HCT116 (cell line): ENCODE measurements at regions not wholly inside any gene's neighbourhood (a gene's known extent, or its start where the extent isn't known, plus 50 kb on each side); places are given as distances from the start of the nearest gene placed in this dataset.

Source experiments
- ATAC-seq: fragments of 200-7000 bp; cut with Tn5 transposase; 2 replicates; pipeline ENCODE4 v1.9.1; 2020; ENCODE audit warnings: mild to moderate bottlenecking, moderate library complexity
- BruUV-seq: library from RNA; stranded (reverse); fragments of 400-500 nt; replicated peaks from 2 replicates; lab custom pipeline; 2021; lab: Mats Ljungman, UMichigan
- CTCF ChIA-PET: fragments of 300-600 bp; sonication (Branson Sonifier 250); formaldehyde crosslinking; loops from one replicate; lab custom pipeline; 2021; ENCODE audit warnings: antibody characterized with exemption; lab: Charles Lee
- POLR2A ChIA-PET: fragments of 300-600, 350-600 bp; sonication (Branson Sonifier 250); formaldehyde crosslinking; loops from one replicate; lab custom pipeline; 2021; ENCODE audit warnings: antibody characterized with exemption; lab: Charles Lee
- RAD21 ChIA-PET, 2 experiments: fragments of 300-600 bp; sonication (Branson Sonifier 250); formaldehyde crosslinking; loops; one replicate each; lab custom pipeline; 2023; ENCODE audit warnings: low total read pairs in 2 of 2; ENCODE audit not compliant: uncharacterized antibody in 2 of 2, unreplicated experiment in 2 of 2, low non-redundant PET in 1 of 2; lab: Charles Lee
- DNase-seq: peaks from one replicate; pipeline ENCODE4 v3.0.0-alpha.2; 2010; ENCODE audit warnings: low read depth, low spot score
- H2AFZ ChIP-seq: fragments of 200-600 bp; shearing (Covaris generic), sonication (generic); 2 replicates; pipeline ENCODE4 v1.6.1; 2017; ENCODE audit warnings: low read depth, mixed run types, mixed read lengths, antibody characterized with exemption, low read length; ENCODE audit not compliant: poor library complexity, severe bottlenecking
- H3K27ac ChIP-seq: 2 replicates; pipeline ENCODE4 v1.5.1; 2012; ENCODE audit warnings: low read depth, low read length
- H3K27me3 ChIP-seq: fragments of 200-600 bp; sonication (generic); 2 replicates; pipeline ENCODE4 v1.6.1; 2016; ENCODE audit warnings: mixed run types, low read length, mixed read lengths; ENCODE audit not compliant: insufficient read depth
- H3K36me3 ChIP-seq, 2 experiments: fragments of 200-500 bp in 1 of 2; fragments of 200-600 bp in 1 of 2; sonication (Bioruptor generic) in 1 of 2; sonication (generic) in 1 of 2; 2 replicates each; pipeline versions ENCODE4 v1.5.1 to v1.6.1; 2014 to 2016; ENCODE audit warnings: low read length in 2 of 2, inconsistent platforms in 1 of 2, mixed read lengths in 1 of 2, mixed run types in 1 of 2; ENCODE audit not compliant: insufficient read depth in 2 of 2, control insufficient read depth in 1 of 2
- H3K4me1 ChIP-seq, 2 experiments: fragments of 200-600 bp in 1 of 2; sonication (generic) in 1 of 2; 2 replicates each; pipeline versions ENCODE4 v1.5.1 to v1.6.1; 2012 to 2017; ENCODE audit warnings: low read length in 2 of 2, inconsistent platforms in 1 of 2, mild to moderate bottlenecking in 1 of 2, mixed read lengths in 1 of 2, mixed run types in 1 of 2, moderate library complexity in 1 of 2; ENCODE audit not compliant: insufficient read depth in 2 of 2, control insufficient read depth in 1 of 2
- H3K4me2 ChIP-seq: fragments of 200-600 bp; sonication (generic); 2 replicates; pipeline ENCODE4 v1.6.1; 2017; ENCODE audit warnings: mixed run types, low read length, mixed read lengths
- H3K4me3 ChIP-seq, 2 experiments: fragments of 200-600 bp in 1 of 2; sonication (generic) in 1 of 2; replicated peaks in 1 of 2; 2 replicates each; pipeline ENCODE4 v1.5.1; 2011 to 2016; ENCODE audit warnings: low read length in 2 of 2, control low read depth in 1 of 2, low read depth in 1 of 2, mild to moderate bottlenecking in 1 of 2, mixed read lengths in 1 of 2, mixed run types in 1 of 2
- H3K79me2 ChIP-seq: fragments of 200-600 bp; sonication (generic); 2 replicates; pipeline ENCODE4 v1.6.1; 2017; ENCODE audit warnings: mild to moderate bottlenecking, mixed run types, low read length, moderate library complexity, mixed read lengths; ENCODE audit not compliant: insufficient read depth
- H3K9ac ChIP-seq: fragments of 200-600 bp; sonication (generic); 2 replicates; pipeline ENCODE4 v1.6.1; 2016; ENCODE audit warnings: low read length, mixed read lengths
- H3K9me2 ChIP-seq: fragments of 200-600 bp; sonication (generic), shearing (Covaris generic); 2 replicates; pipeline ENCODE4 v1.6.1; 2017; ENCODE audit warnings: mixed run types, mild to moderate bottlenecking, moderate library complexity; ENCODE audit not compliant: insufficient read depth
- H3K9me3 ChIP-seq, 2 experiments: fragments of 200-500 bp in 1 of 2; fragments of 200-600 bp in 1 of 2; sonication (Bioruptor generic) in 1 of 2; sonication (generic) in 1 of 2; 2 replicates each; pipeline ENCODE4 v1.6.1; 2014 to 2017; ENCODE audit warnings: low read length in 2 of 2, mixed read lengths in 2 of 2, inconsistent platforms in 1 of 2, low read depth in 1 of 2, mild to moderate bottlenecking in 1 of 2, mixed run types in 1 of 2, moderate library complexity in 1 of 2; ENCODE audit not compliant: control insufficient read depth in 1 of 2, insufficient read depth in 1 of 2
- H4K20me1 ChIP-seq: fragments of 200-600 bp; sonication (generic), shearing (Covaris generic); 2 replicates; pipeline ENCODE4 v1.6.1; 2017; ENCODE audit warnings: mixed run types, mild to moderate bottlenecking, moderate library complexity; ENCODE audit not compliant: insufficient read depth
- ATF3 ChIP-seq: IDR thresholded peaks from 2 replicates; pipeline ENCODE4 v1.6.1; 2012
- CBX3 ChIP-seq: IDR thresholded peaks from 2 replicates; pipeline ENCODE4 v1.6.1; 2012; ENCODE audit warnings: low read depth
- CEBPB ChIP-seq: IDR thresholded peaks from 2 replicates; pipeline ENCODE4 v1.6.1; 2012; ENCODE audit warnings: low read depth
- CTCF ChIP-seq, 3 experiments: fragments of 200-600 bp in 1 of 3; sonication (generic) in 1 of 3; IDR thresholded peaks in 2 of 3; conservative IDR thresholded peaks in 1 of 3; 2 replicates each; pipeline ENCODE4 v1.5.1; 2012 to 2017; ENCODE audit warnings: low read depth in 2 of 3, low read length in 2 of 3, antibody characterized with exemption in 1 of 3, borderline replicate concordance in 1 of 3, control low read depth in 1 of 3, mild to moderate bottlenecking in 1 of 3, mixed read lengths in 1 of 3, mixed run types in 1 of 3, moderate library complexity in 1 of 3; ENCODE audit not compliant: insufficient read depth in 1 of 3
- EGR1 ChIP-seq: IDR thresholded peaks from 2 replicates; pipeline ENCODE4 v1.6.1; 2012; ENCODE audit warnings: low read depth
- EZH2 ChIP-seq: fragments of 200-600 bp; sonication (generic); IDR thresholded peaks from 2 replicates; pipeline ENCODE4 v1.6.1; 2017; ENCODE audit warnings: antibody characterized with exemption, mixed run types
- EZH2phosphoT487 ChIP-seq: fragments of 200-600 bp; IDR thresholded peaks from 2 replicates; pipeline ENCODE4 v1.6.1; 2018; ENCODE audit warnings: antibody characterized with exemption, borderline replicate concordance
- FOSL1 ChIP-seq: IDR thresholded peaks from 2 replicates; pipeline ENCODE4 v1.6.1; 2012; ENCODE audit warnings: low read depth
- JUND ChIP-seq: IDR thresholded peaks from 2 replicates; pipeline ENCODE4 v1.6.1; 2012
- MAX ChIP-seq: IDR thresholded peaks from 2 replicates; pipeline ENCODE4 v1.6.1; 2012
- POLR2AphosphoS5 ChIP-seq: IDR thresholded peaks from 2 replicates; pipeline ENCODE4 v1.6.1; 2011; ENCODE audit warnings: mild to moderate bottlenecking, low read depth, low read length, moderate library complexity
- RAD21 ChIP-seq: IDR thresholded peaks from 2 replicates; pipeline ENCODE4 v1.6.1; 2012; ENCODE audit warnings: low read depth, mild to moderate bottlenecking
- REST ChIP-seq: IDR thresholded peaks from 2 replicates; pipeline ENCODE4 v1.6.1; 2012; ENCODE audit warnings: low read depth
- SP1 ChIP-seq: IDR thresholded peaks from 2 replicates; pipeline ENCODE4 v1.6.1; 2012; ENCODE audit warnings: low read depth
- SRF ChIP-seq: IDR thresholded peaks from 2 replicates; pipeline ENCODE4 v1.6.1; 2012; ENCODE audit warnings: low read depth
- TCF7L2 ChIP-seq: IDR thresholded peaks from 2 replicates; pipeline ENCODE4 v1.7.0; 2011; ENCODE audit warnings: borderline replicate concordance, inconsistent platforms; ENCODE audit not compliant: insufficient read depth, insufficient read length; ENCODE audit errors: extremely low read depth
- YY1 ChIP-seq: IDR thresholded peaks from 2 replicates; pipeline ENCODE4 v1.6.1; 2011; ENCODE audit warnings: low read length, low read depth, moderate library complexity, mild to moderate bottlenecking; ENCODE audit not compliant: insufficient replicate concordance; ENCODE audit errors: extremely low read depth
- ZNF274 ChIP-seq: fragments of 200-500 bp; sonication (Bioruptor generic); IDR thresholded peaks from 2 replicates; pipeline ENCODE4 v1.6.1; 2014; ENCODE audit warnings: mild to moderate bottlenecking, low read depth, low read length, inconsistent platforms
- intact Hi-C: fragments of 100-400 bp; cut with micrococcal nuclease; formaldehyde crosslinking; loops from 2 replicates; pipeline ENCODE4 v1.10.0; 2022
- TF ChIP-seq, protein P1 (sequence below): IDR thresholded peaks from 2 replicates; pipeline ENCODE4 v1.6.1; 2011; ENCODE audit warnings: mild to moderate bottlenecking, low read length, moderate library complexity; ENCODE audit not compliant: insufficient replicate concordance; ENCODE audit errors: extremely low read depth

GRCh38 chrX:40964008-40964407 lies 121.2 kb upstream of the USP9X start:
- no peak overlapping the region for H3K4me3 ChIP-seq
- no peaks in the 10 kb centered on the region for H3K9me2 ChIP-seq
- H3K9me3 ChIP-seq = no peaks in the 10 kb centered on the region
- H3K9ac ChIP-seq = no peak overlapping the region
- ATAC-seq = no peak
- no peak for DNase-seq
- no peak for TF ChIP-seq FOSL1
- TF ChIP-seq POLR2AphosphoS5 = no peak
- no peak for TF ChIP-seq MAX
- TF ChIP-seq SP1 = no peak
- no peak for TF ChIP-seq JUND
- no peak for TF ChIP-seq ATF3
- TF ChIP-seq EZH2phosphoT487 = no peak
- TF ChIP-seq, protein P1, sequence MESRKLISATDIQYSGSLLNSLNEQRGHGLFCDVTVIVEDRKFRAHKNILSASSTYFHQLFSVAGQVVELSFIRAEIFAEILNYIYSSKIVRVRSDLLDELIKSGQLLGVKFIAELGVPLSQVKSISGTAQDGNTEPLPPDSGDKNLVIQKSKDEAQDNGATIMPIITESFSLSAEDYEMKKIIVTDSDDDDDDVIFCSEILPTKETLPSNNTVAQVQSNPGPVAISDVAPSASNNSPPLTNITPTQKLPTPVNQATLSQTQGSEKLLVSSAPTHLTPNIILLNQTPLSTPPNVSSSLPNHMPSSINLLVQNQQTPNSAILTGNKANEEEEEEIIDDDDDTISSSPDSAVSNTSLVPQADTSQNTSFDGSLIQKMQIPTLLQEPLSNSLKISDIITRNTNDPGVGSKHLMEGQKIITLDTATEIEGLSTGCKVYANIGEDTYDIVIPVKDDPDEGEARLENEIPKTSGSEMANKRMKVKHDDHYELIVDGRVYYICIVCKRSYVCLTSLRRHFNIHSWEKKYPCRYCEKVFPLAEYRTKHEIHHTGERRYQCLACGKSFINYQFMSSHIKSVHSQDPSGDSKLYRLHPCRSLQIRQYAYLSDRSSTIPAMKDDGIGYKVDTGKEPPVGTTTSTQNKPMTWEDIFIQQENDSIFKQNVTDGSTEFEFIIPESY = no peak
- TF ChIP-seq SRF = no peak
- TF ChIP-seq REST = no peak
- TF ChIP-seq EGR1 = no peak
- TF ChIP-seq CBX3 = no peak
- no peak for TF ChIP-seq ZNF274
- TF ChIP-seq RAD21 = no peak
- no peak for TF ChIP-seq TCF7L2
- no peak for TF ChIP-seq CEBPB
- TF ChIP-seq YY1 = no peak
- no peak for TF ChIP-seq CTCF (IDR thresholded peaks at IDR 0.05 in 2 of 3, conservative IDR thresholded peaks at IDR 0.05 in 1 of 3; ENCODE audit: borderline replicate concordance in 1 of 3, insufficient read depth in 1 of 3, low read depth in 2 of 3, low read length in 2 of 3)
- no peak for TF ChIP-seq EZH2
- RAD21 ChIA-PET = no interaction called here
- H3K27me3 ChIP-seq = no peaks in the 10 kb centered on the region
- intact Hi-C loops = no loop called here
- POLR2A ChIA-PET = no interaction called here
- no peak overlapping the region for H2AFZ ChIP-seq
- no peaks in the 10 kb centered on the region for H3K4me1 ChIP-seq
- H3K79me2 ChIP-seq = no peaks in the 10 kb centered on the region
- no TSS peak for BruUV-seq
- H3K27ac ChIP-seq = no peak overlapping the region
- H3K4me2 ChIP-seq = no peak overlapping the region
- H4K20me1 ChIP-seq = no peaks in the 10 kb centered on the region
- no peaks in the 10 kb centered on the region for H3K36me3 ChIP-seq
- CTCF ChIA-PET = no interaction called here
